Left ventricle myocardium inferior (tissue), 1 donor: ENCODE measurements at regions not wholly inside any gene's neighbourhood (a gene's known extent, or its start where the extent isn't known, plus 50 kb on each side); places are given as distances from the start of the nearest gene placed in this dataset.

Experiments used
- DNase-seq: peaks from one replicate; pipeline ENCODE4 v3.0.0-alpha.2; 2020
- H3K27ac ChIP-seq: fragments of 200-600 bp; replicated peaks from 2 replicates; pipeline ENCODE4 v1.8.0; 2021
- H3K27me3 ChIP-seq: fragments of 200-600 bp; 2 replicates; pipeline ENCODE4 v1.8.0; 2021; ENCODE audit warnings: low read depth
- H3K36me3 ChIP-seq: fragments of 200-600 bp; 2 replicates; pipeline ENCODE4 v1.8.0; 2021
- H3K4me1 ChIP-seq: fragments of 200-600 bp; 2 replicates; pipeline ENCODE4 v1.8.0; 2021
- H3K4me3 ChIP-seq: fragments of 200-600 bp; 2 replicates; pipeline ENCODE4 v1.8.0; 2021; ENCODE audit warnings: mild to moderate bottlenecking, moderate library complexity
- H3K9me3 ChIP-seq: fragments of 200-600 bp; replicated peaks from 2 replicates; pipeline ENCODE4 v1.8.0; 2021
- intact Hi-C: fragments of 100-400 bp; cut with micrococcal nuclease; formaldehyde crosslinking; loops from one replicate; pipeline ENCODE4 v1.11.0; 2022
- TF ChIP-seq, protein P1 (sequence below): fragments of 200-600 bp; IDR thresholded peaks from 2 replicates; pipeline ENCODE4 v1.8.0; 2021; ENCODE audit warnings: antibody characterized with exemption, mild to moderate bottlenecking, borderline replicate concordance
- donor health status: DM: no; HTN: yes; CAD: no; lungs with severe emphysema.

DNA sequence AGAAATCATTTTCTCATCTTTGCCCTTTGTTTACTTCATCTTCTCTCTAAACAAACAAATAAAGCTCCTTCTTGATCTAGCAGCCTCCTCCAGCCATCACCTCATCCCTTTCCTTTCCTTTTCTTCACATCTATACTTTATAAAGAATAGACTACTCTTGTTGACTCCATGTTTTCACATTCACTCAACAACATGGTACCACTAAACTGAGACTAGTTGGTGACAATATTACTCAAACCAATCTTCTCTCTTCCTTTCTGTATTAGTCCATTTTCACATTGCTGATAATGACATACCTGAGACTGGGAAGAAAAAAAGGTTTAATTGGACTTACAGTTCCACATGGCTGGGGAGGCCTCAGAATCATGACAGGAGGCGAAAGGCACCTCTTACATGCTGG lies 324.7 kb downstream of the SOX2 start:
- Histone ChIP-seq H3K9me3 (peaks cover 10% of the 10 kb centered on the region), H3K4me3 (no peak overlapping the region), H3K27me3 (no peaks in the 10 kb centered on the region), H3K36me3 (no peaks in the 10 kb centered on the region), H3K4me1 (no peaks in the 10 kb centered on the region), H3K27ac (no peak overlapping the region)
- TF ChIP-seq, protein P1, sequence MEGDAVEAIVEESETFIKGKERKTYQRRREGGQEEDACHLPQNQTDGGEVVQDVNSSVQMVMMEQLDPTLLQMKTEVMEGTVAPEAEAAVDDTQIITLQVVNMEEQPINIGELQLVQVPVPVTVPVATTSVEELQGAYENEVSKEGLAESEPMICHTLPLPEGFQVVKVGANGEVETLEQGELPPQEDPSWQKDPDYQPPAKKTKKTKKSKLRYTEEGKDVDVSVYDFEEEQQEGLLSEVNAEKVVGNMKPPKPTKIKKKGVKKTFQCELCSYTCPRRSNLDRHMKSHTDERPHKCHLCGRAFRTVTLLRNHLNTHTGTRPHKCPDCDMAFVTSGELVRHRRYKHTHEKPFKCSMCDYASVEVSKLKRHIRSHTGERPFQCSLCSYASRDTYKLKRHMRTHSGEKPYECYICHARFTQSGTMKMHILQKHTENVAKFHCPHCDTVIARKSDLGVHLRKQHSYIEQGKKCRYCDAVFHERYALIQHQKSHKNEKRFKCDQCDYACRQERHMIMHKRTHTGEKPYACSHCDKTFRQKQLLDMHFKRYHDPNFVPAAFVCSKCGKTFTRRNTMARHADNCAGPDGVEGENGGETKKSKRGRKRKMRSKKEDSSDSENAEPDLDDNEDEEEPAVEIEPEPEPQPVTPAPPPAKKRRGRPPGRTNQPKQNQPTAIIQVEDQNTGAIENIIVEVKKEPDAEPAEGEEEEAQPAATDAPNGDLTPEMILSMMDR, result no peak
- DNase-seq, result no peak
- intact Hi-C loops, result no loop called here

DNA sequence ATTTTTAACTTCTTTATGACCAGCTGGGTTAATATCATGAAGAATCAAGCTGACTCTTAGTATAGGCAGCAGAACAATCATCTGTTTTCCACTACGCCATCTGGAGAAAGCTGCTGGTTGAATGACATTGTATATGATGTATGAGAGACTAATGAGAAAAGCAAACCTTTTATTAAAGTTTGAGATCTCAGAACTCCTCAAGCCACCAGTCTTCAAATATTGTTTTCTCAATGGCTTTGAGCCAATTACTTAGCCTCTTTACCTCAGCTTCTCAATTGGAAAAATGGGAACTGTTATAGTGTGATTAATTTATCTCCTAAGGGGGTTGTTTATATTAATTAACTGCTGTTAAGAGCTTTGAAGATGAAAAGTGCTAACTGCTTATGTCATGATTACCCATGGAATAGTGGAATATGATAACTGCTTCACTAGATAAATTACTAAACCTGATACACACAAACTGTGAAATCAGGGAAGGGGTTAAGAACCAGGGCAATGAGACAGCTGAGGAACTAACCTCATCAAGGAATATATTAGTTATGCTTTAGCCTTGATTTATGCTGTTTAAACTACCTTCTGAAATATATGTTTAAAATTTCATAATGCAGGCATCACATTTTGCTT lies 330.1 kb downstream of the SOX2 start:
- H3K27ac ChIP-seq, result no peak overlapping the region
- intact Hi-C loops, result no loop called here
- no peaks in the 10 kb centered on the region for H3K4me1 ChIP-seq
- H3K9me3 ChIP-seq, result peaks cover 21% of the 10 kb centered on the region
- no peaks in the 10 kb centered on the region for H3K36me3 ChIP-seq
- DNase-seq, result no peak
- no peak overlapping the region for H3K4me3 ChIP-seq
- no peaks in the 10 kb centered on the region for H3K27me3 ChIP-seq
- TF ChIP-seq, protein P1, result no peak

DNA sequence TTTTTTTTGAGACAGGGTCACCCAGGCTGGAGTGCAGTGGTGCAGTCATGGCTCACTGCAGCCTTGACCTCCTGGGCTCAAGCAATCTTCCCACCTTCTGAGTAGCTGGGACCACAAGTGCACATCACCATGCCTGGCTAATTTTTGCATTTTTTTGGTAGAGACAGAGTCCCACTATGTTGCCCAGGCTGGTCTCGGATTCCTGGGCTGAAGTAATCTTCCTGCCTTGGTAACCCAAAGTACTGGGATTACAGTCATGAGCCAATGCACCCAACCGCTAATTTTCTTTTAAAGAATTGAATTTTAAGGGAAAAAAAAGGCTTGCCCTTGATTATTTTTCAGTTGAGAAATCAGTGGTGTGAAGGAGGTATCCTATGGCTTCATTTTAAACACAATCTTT lies 334.0 kb downstream of the SOX2 start:
- TF ChIP-seq, protein P1, result no peak
- DNase-seq, result no peak
- intact Hi-C loops, result no loop called here
- Histone ChIP-seq H3K27me3 (no peaks in the 10 kb centered on the region), H3K4me3 (no peak overlapping the region), H3K9me3 (peaks cover 11% of the 10 kb centered on the region), H3K36me3 (no peaks in the 10 kb centered on the region), H3K27ac (no peak overlapping the region), H3K4me1 (no peaks in the 10 kb centered on the region)

DNA sequence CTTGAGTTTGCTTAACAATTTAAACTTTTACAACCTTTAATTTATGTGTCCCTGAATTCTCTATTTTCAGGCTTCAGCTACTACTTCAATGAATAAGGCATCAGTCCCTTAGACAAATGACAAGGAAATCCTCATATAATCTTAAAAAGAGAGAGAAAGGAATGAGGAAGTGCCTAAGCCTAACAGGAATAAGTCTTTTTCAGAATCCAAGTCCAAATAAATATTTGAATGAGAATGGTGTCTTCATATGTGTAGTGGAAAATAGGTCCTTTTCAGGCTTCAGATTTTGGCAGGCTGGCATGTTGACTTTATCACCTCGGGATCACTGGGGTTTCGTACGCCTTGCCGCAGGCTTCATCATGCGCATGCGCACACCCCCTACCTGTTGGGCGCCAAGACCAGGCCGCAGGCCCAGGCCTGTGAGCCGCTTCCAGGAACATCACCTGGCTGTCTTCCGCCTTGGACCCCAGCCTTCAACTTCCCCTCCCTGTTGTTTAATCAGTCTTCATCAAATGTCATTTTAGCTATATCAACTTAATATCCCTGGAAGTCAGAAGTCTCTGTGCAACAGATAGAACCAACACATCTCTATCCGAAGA lies 334.5 kb downstream of the SOX2 start:
- Histone ChIP-seq H3K4me1 (no peaks in the 10 kb centered on the region), H3K4me3 (no peak overlapping the region), H3K9me3 (peaks cover 11% of the 10 kb centered on the region), H3K27ac (no peak overlapping the region), H3K36me3 (no peaks in the 10 kb centered on the region), H3K27me3 (no peaks in the 10 kb centered on the region)
- intact Hi-C loops, result no loop called here
- no peak for DNase-seq
- TF ChIP-seq, protein P1, result no peak

DNA sequence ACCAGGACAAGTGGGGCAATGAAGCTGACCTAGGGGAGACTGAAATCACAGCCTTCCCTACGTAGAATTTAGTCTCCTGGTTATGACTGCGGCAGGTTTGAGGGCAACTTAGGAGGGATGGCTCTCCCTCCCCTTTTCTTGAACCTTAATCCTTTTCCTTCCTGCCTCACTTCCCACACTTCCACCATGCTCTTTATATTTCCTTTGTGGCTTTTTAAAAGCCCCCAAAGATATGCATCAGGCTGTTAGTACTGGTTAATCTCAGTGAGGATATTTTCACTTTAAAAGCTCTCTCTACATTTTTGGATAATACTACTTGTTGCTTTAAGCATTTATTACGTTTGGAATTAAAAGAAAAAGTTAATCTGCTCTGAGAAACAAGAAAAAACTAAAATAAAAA lies 339.2 kb downstream of the SOX2 start:
- Histone ChIP-seq H3K27me3 (no peaks in the 10 kb centered on the region), H3K36me3 (no peaks in the 10 kb centered on the region), H3K4me3 (no peak overlapping the region), H3K27ac (no peak overlapping the region), H3K9me3 (no peaks in the 10 kb centered on the region), H3K4me1 (no peaks in the 10 kb centered on the region)
- no peak for DNase-seq
- TF ChIP-seq, protein P1, result no peak
- intact Hi-C loops, result no loop called here
